ENCODE measurements at regions not wholly inside any gene's neighbourhood (a gene's known extent, or its start where the extent isn't known, plus 50 kb on each side); places are given as distances from the start of the nearest gene placed in this dataset.

GRCh38 chr16:60686824-60687223 lies 1349.4 kb downstream of the CDH8 start:
- no peak for TF ChIP-seq POLR2A (IDR thresholded peaks at IDR 0.05)
- no peak for TF ChIP-seq CTCF (IDR thresholded peaks at IDR 0.05)

All from testis (tissue), 2 donors.